Natural killer cell treated with Interleukin-12 subunit alpha and Interleukin-12 subunit beta and Interleukin-15 and Interleukin-18, amount 100 ng/mL, for 72 hours (primary cell): ENCODE measurements at regions not wholly inside any gene's neighbourhood (a gene's known extent, or its start where the extent isn't known, plus 50 kb on each side); places are given as distances from the start of the nearest gene placed in this dataset.

Experiments
- ATAC-seq, 2 donors: fragments of 150-1000 bp; cut with Tn5 transposase in 1 of 2; sonication (Bioruptor Pico), chemical (Tn5 transposase) in 1 of 2; 2 replicates each; pipeline ENCODE4 v1.10.0; 2021
- DNase-seq: peaks from one replicate; pipeline ENCODE4 v3.0.0; 2022; ENCODE audit warnings: low spot score
- H3K27ac Mint-ChIP-seq, 2 donors: 1 replicate in 1 of 2; 2 replicates in 1 of 2; pipeline ENCODE4 v1.8.0; 2022; ENCODE audit warnings: mixed read lengths in 2 of 2, mild to moderate bottlenecking in 1 of 2, moderate library complexity in 1 of 2
- H3K27me3 Mint-ChIP-seq, 2 donors: 1 replicate in 1 of 2; 2 replicates in 1 of 2; pipeline ENCODE4 v1.8.0; 2022; ENCODE audit warnings: mixed read lengths in 2 of 2
- H3K36me3 Mint-ChIP-seq: one replicate; pipeline ENCODE4 v1.8.0; 2022; ENCODE audit warnings: mixed read lengths
- H3K4me1 Mint-ChIP-seq, 2 donors: 1 replicate in 1 of 2; 2 replicates in 1 of 2; pipeline ENCODE4 v1.8.0; 2022; ENCODE audit warnings: low read depth in 2 of 2, mixed read lengths in 2 of 2, mild to moderate bottlenecking in 1 of 2
- H3K4me3 Mint-ChIP-seq: one replicate; pipeline ENCODE4 v1.8.0; 2022; ENCODE audit warnings: mixed read lengths
- H3K9me3 Mint-ChIP-seq: 2 replicates; pipeline ENCODE4 v1.8.0; 2022; ENCODE audit warnings: mixed read lengths

DNA sequence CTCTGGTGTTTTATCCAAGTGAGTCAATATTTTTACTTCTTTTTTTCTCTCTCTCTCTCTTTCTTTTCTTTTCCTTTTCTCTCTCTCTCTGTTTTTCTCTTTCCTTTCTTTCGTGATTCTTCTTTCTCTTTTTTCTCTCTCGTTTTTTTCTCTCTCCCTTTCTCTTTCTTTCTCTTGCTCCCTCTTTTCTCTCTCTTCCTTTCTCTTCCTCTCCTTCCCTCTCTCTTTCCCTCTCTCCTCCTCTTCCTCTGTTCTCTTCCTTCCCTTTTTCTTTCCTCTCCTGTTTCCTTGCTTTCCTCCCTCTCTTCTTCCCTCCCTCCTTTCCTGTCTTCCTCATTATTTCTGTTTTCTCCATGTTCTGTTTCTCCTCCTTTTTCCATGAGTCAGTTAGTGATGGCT, 641.5 kb downstream of the FGF9 start:
- no peak for ATAC-seq
- no peaks in the 10 kb centered on the region for H3K27me3 Mint-ChIP-seq
- peaks cover 2% of the 10 kb centered on the region for H3K9me3 Mint-ChIP-seq
- DNase-seq, result no peak
- no peak overlapping the region for H3K4me3 Mint-ChIP-seq
- no peak overlapping the region for H3K27ac Mint-ChIP-seq
- H3K36me3 Mint-ChIP-seq, result no peaks in the 10 kb centered on the region
- H3K4me1 Mint-ChIP-seq, result no peaks in the 10 kb centered on the region

DNA sequence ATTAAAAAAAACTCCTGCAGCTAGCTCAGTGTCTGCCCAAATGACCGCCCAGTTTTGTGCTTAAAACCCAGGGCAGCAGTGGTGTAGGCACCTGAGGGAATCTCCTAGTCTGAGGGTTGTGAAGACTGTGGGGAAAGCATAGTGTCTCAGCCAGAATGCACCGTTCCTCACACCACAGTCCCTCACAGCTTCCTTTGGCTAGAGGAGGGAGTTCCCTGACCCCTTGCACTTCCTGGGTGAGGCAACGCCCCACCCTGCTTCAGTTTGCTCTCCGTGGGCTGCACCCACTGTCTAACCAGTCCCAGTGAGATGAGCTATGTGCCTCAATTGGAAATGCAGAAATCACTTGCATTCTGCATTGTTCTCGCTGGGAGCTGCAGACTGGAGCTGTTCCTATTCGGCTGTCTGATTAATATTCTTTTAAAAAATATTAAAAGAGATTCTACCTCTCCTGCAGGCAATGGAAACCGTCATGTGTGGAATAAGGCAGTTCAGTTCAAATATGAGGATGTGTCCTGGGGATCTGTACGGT, 645.7 kb downstream of the FGF9 start:
- no peak for DNase-seq
- H3K27ac Mint-ChIP-seq, result no peak overlapping the region
- no peak overlapping the region for H3K4me3 Mint-ChIP-seq
- H3K36me3 Mint-ChIP-seq, result no peaks in the 10 kb centered on the region
- H3K9me3 Mint-ChIP-seq, result peaks cover 6% of the 10 kb centered on the region
- H3K4me1 Mint-ChIP-seq, result no peaks in the 10 kb centered on the region
- no peaks in the 10 kb centered on the region for H3K27me3 Mint-ChIP-seq
- ATAC-seq, result no peak

- ATAC-seq, result no peak
- H3K27ac Mint-ChIP-seq, result no peak overlapping the region
- H3K27me3 Mint-ChIP-seq, result peaks cover 0 to 13% of the 10 kb centered on the region in 2 donors
- no peaks in the 10 kb centered on the region for H3K36me3 Mint-ChIP-seq
- H3K4me3 Mint-ChIP-seq, result no peak overlapping the region
- H3K9me3 Mint-ChIP-seq, result peaks cover 11% of the 10 kb centered on the region
- no peak for DNase-seq
- no peaks in the 10 kb centered on the region for H3K4me1 Mint-ChIP-seq
Measured at GRCh38 chr13:22320991-22321390, 650.1 kb downstream of the FGF9 start.

GRCh38 chr13:22325761-22326160, 654.9 kb downstream of the FGF9 start:
- DNase-seq (no peak), ATAC-seq (no peak)
- Mint-ChIP-seq H3K4me3 (no peak overlapping the region), H3K9me3 (peaks cover 8% of the 10 kb centered on the region), H3K27ac (no peak overlapping the region), H3K36me3 (no peaks in the 10 kb centered on the region), H3K27me3 (peaks cover 0 to 13% of the 10 kb centered on the region in 2 donors), H3K4me1 (no peaks in the 10 kb centered on the region)

DNA sequence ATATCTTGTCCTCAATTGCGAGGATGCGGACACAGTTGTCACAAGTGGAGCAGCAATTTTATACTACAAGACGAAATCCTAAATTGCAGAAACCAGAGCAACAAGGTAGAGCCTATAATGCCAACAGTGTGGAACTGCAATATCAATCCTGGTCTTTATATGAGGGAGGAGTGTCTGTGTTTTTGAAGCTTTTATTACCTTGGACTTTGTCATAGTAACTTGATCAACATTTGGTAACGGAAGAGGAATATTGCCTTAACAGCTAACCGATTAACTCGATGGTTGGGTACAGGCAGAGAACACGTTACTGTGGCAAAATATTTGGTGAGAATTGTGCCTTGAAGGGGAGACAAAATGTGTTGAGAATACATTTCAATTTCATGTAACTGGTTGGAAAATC, 661.5 kb downstream of the FGF9 start:
- H3K4me3 Mint-ChIP-seq, result no peak overlapping the region
- DNase-seq (no peak), ATAC-seq (no peak)
- H3K4me1 Mint-ChIP-seq, result no peaks in the 10 kb centered on the region
- H3K27me3 Mint-ChIP-seq, result no peaks in the 10 kb centered on the region
- H3K27ac Mint-ChIP-seq, result no peak overlapping the region
- H3K9me3 Mint-ChIP-seq, result peaks cover 11% of the 10 kb centered on the region
- peaks cover under 1% of the 10 kb centered on the region for H3K36me3 Mint-ChIP-seq

DNA sequence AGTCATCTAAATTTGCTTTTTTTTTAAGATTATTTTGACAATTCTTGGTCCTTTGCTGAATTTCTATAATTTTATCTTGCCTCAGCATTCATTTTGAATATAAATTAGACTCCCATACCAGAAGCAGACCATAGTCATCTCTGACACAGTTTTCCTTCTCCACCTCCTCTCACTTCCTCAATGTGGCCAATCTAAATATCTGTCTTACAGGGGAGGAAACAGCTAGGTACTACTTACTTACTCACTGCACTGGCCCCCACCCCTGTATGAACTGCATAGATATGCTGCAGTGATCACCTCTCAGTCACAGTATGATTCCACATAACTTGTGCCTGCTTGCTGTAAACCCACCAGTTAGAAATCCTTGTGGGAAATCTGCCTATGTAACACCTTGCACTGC, 665.6 kb downstream of the FGF9 start:
- peaks cover 6% of the 10 kb centered on the region for H3K36me3 Mint-ChIP-seq

DNA sequence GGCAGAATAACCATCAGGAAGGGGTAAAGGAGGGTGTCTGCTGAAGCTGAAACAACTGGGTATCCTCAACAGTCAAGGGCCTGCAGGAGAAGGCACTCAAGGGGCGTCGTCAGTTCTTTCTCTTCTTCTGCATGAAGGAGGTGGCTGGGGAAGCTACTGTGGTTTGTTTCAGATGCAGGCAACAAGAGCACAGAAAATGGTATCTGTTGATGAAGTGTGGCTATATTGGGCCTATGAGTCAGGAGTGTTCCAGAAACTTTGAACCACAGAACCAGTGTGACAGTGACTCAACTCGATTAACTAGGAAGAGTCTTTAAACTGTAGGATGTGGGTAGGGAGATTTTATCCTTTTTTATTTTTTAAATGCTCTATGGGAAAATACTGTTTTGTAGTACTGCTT, 686.3 kb downstream of the FGF9 start:
- Mint-ChIP-seq H3K27ac (no peak overlapping the region), H3K36me3 (peaks cover 7% of the 10 kb centered on the region), H3K27me3 (no peaks in the 10 kb centered on the region), H3K4me3 (no peak overlapping the region), H3K4me1 (no peaks in the 10 kb centered on the region), H3K9me3 (peaks cover 11% of the 10 kb centered on the region)
- no peak for DNase-seq
- ATAC-seq, result no peak

More for the DNA sequence above, 665.6 kb downstream of the FGF9 start:
- Mint-ChIP-seq H3K4me1 (no peaks in the 10 kb centered on the region), H3K9me3 (peaks cover 12% of the 10 kb centered on the region), H3K4me3 (no peak overlapping the region), H3K27ac (no peak overlapping the region), H3K27me3 (no peaks in the 10 kb centered on the region)
- no peak for ATAC-seq
- no peak for DNase-seq

GRCh38 chr13:22369090-22369489, 698.2 kb downstream of the FGF9 start:
- Mint-ChIP-seq H3K9me3 (peaks cover 14% of the 10 kb centered on the region), H3K4me3 (no peak overlapping the region), H3K4me1 (no peaks in the 10 kb centered on the region), H3K36me3 (peaks cover 5% of the 10 kb centered on the region), H3K27ac (no peak overlapping the region), H3K27me3 (no peaks in the 10 kb centered on the region)
- DNase-seq (no peak), ATAC-seq (no peak)

- H3K4me3 Mint-ChIP-seq, result no peak overlapping the region
- DNase-seq (no peak), ATAC-seq (no peak)
- H3K36me3 Mint-ChIP-seq, result peaks cover 5% of the 10 kb centered on the region
- peaks cover 14% of the 10 kb centered on the region for H3K9me3 Mint-ChIP-seq
- H3K27me3 Mint-ChIP-seq, result no peaks in the 10 kb centered on the region
- no peak overlapping the region for H3K27ac Mint-ChIP-seq
- no peaks in the 10 kb centered on the region for H3K4me1 Mint-ChIP-seq
Measured at GRCh38 chr13:22369840-22370239, 699.0 kb downstream of the FGF9 start.

DNA sequence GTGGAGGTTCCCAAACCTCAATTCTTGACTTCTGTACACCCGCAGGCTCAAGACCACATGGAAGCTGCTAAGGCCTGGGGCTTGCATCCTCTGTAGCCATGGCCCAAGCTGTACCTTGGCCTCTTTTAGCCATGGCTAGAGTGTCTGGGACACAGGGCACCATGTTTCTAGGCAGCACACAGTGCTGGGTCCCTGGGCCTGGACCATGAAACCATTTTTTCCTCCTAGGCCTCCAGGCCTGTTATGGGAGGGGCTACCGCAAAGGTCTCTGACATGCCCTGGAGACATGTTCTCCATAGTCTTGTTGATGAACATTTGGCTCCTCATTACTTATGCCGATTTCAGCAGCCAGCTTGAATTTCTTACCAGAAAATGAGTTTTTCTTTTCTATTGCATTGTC, 701.4 kb downstream of the FGF9 start:
- Mint-ChIP-seq H3K27ac (no peak overlapping the region), H3K27me3 (no peaks in the 10 kb centered on the region), H3K36me3 (peaks cover 5% of the 10 kb centered on the region), H3K9me3 (peaks cover 19% of the 10 kb centered on the region), H3K4me1 (no peaks in the 10 kb centered on the region), H3K4me3 (no peak overlapping the region)
- no peak for DNase-seq
- ATAC-seq, result no peak

DNA sequence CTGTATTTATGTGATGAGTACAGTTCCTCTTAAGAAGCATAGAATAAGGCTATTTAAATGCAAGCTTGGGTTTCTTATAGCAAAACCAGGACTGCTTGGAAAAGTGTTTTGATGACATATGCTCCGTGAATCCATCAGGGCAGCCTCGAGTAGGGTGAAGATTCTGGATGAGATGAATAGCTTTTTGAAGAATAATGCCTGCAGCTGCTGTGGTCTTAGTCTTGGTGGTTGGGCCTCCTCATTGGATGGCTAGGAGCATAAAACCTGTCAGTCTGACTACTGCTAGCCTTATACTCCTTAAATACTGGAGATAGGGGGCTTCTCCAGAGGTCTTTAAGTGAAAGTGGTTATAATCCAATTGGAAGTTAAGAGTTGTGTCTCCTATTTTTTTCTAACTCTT, 704.3 kb downstream of the FGF9 start:
- no peaks in the 10 kb centered on the region for H3K27me3 Mint-ChIP-seq
- no peaks in the 10 kb centered on the region for H3K4me1 Mint-ChIP-seq
- H3K27ac Mint-ChIP-seq, result no peak overlapping the region
- ATAC-seq, result no peak
- H3K9me3 Mint-ChIP-seq, result peaks cover 25% of the 10 kb centered on the region
- DNase-seq, result no peak
- H3K4me3 Mint-ChIP-seq, result no peak overlapping the region
- H3K36me3 Mint-ChIP-seq, result peaks cover 5% of the 10 kb centered on the region

- Mint-ChIP-seq H3K9me3 (peaks cover 16% of the 10 kb centered on the region), H3K4me1 (no peaks in the 10 kb centered on the region), H3K27ac (no peak overlapping the region), H3K36me3 (no peaks in the 10 kb centered on the region), H3K27me3 (no peaks in the 10 kb centered on the region), H3K4me3 (no peak overlapping the region)
- no peak for ATAC-seq
- DNase-seq, result no peak
Measured at GRCh38 chr13:22387899-22388298, 717.0 kb downstream of the FGF9 start.

- Mint-ChIP-seq H3K27ac (no peak overlapping the region), H3K27me3 (no peaks in the 10 kb centered on the region), H3K4me3 (no peak overlapping the region), H3K4me1 (no peaks in the 10 kb centered on the region), H3K9me3 (peaks cover 4% of the 10 kb centered on the region), H3K36me3 (no peaks in the 10 kb centered on the region)
- DNase-seq (no peak), ATAC-seq (no peak)
Measured at GRCh38 chr13:22399801-22400420, 729.0 kb downstream of the FGF9 start.

DNA sequence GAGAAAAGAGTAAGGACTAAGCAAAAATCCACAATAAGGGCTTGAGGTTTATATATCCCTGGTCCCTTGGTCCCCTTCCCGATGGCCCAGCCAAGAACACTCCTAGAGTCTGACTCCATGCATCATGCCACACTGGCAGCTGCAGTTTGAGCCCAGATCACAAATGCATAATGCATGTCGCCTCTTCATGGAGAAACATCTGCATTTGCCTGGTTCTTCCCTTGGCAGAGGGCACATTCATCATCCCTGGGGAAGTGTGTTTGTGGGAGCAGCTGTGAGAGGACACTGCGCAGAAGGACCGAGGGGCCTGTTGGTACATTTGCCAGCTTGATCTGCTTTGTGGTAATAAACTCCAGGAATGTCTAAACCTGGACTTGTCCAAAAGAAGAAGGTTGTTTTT, 731.8 kb downstream of the FGF9 start:
- H3K27me3 Mint-ChIP-seq, result no peaks in the 10 kb centered on the region
- no peak overlapping the region for H3K27ac Mint-ChIP-seq
- H3K4me1 Mint-ChIP-seq, result no peaks in the 10 kb centered on the region
- no peak for DNase-seq
- H3K36me3 Mint-ChIP-seq, result no peaks in the 10 kb centered on the region
- peaks cover 6% of the 10 kb centered on the region for H3K9me3 Mint-ChIP-seq
- no peak overlapping the region for H3K4me3 Mint-ChIP-seq
- no peak for ATAC-seq

- H3K27me3 Mint-ChIP-seq, result no peaks in the 10 kb centered on the region
- ATAC-seq, result no peak
- H3K36me3 Mint-ChIP-seq, result no peaks in the 10 kb centered on the region
- no peak overlapping the region for H3K4me3 Mint-ChIP-seq
- no peaks in the 10 kb centered on the region for H3K4me1 Mint-ChIP-seq
- peaks cover 6% of the 10 kb centered on the region for H3K9me3 Mint-ChIP-seq
- DNase-seq, result no peak
- H3K27ac Mint-ChIP-seq, result no peak overlapping the region
Measured at GRCh38 chr13:22403144-22403543, 732.3 kb downstream of the FGF9 start.
